ENCODE measurements at regions not wholly inside any gene's neighbourhood (a gene's known extent, or its start where the extent isn't known, plus 50 kb on each side); places are given as distances from the start of the nearest gene placed in this dataset.

- TF ChIP-seq POLR2A (IDR thresholded peaks at IDR 0.05; ENCODE audit: low read depth, low read length) (no peak), TAF1 (IDR thresholded peaks at IDR 0.05; ENCODE audit: borderline replicate concordance, low read depth, low read length) (no peak), POLR2AphosphoS5 (IDR thresholded peaks at IDR 0.05; ENCODE audit: low read depth, low read length) (no peak)
Measured at GRCh38 chr6:6721606-6722005, 133.1 kb downstream of the LY86 start.

Data from GM12892 (cell line).